Activated T-cell treated with anti-CD3 and anti-CD28 coated beads, Interleukin-2, amount 50 U/mL, for 1 hour (primary cell): ENCODE measurements at regions not wholly inside any gene's neighbourhood (a gene's known extent, or its start where the extent isn't known, plus 50 kb on each side); places are given as distances from the start of the nearest gene placed in this dataset.
"Not testable (repeated sequence)": the region's sequence is repeated elsewhere in the genome, so short reads cannot be mapped to it uniquely, and the experiment has no call there.

ENCODE experiments used
- DNase-seq: peaks from one replicate; pipeline ENCODE4 v3.0.0-alpha.2; 2020

GRCh38 chrX:13419918-13420317, 100.1 kb upstream of the ATXN3L start:
- DNase-seq: no peak

- no peak for DNase-seq
These were observed 99.4 kb upstream of the ATXN3L start for GRCh38 chrX:13419276-13419675.

- DNase-seq: no peak
These were observed 98.6 kb upstream of the ATXN3L start for GRCh38 chrX:13418126-13419097.

GRCh38 chrX:13415509-13415908, 95.7 kb upstream of the ATXN3L start:
- DNase-seq: no peak

- DNase-seq: no peak
These were observed 94.3 kb upstream of the ATXN3L start for GRCh38 chrX:13414006-13414647.

- DNase-seq: no peak
These were observed 92.4 kb upstream of the ATXN3L start for GRCh38 chrX:13412208-13412600.

GRCh38 chrX:13411496-13412207, 91.8 kb upstream of the ATXN3L start:
- no peak for DNase-seq

- DNase-seq: not testable (repeated sequence)
These were observed 88.7 kb upstream of the ATXN3L start for GRCh38 chrX:13408599-13408998.

- not testable (repeated sequence) for DNase-seq
These were observed 84.9 kb upstream of the ATXN3L start for GRCh38 chrX:13404777-13405176.

GRCh38 chrX:13404364-13404763, 84.5 kb upstream of the ATXN3L start:
- DNase-seq: no peak

- DNase-seq: no peak
These were observed 81.9 kb upstream of the ATXN3L start for GRCh38 chrX:13401724-13402123.

GRCh38 chrX:13398839-13399238, 79.0 kb upstream of the ATXN3L start:
- no peak for DNase-seq

- DNase-seq: no peak
These were observed 78.3 kb upstream of the ATXN3L start for GRCh38 chrX:13397878-13398818.

GRCh38 chrX:13396924-13397323, 77.1 kb upstream of the ATXN3L start:
- no peak for DNase-seq

GRCh38 chrX:13389501-13389900, 69.6 kb upstream of the ATXN3L start:
- DNase-seq: no peak

GRCh38 chrX:13387666-13388494, 68.0 kb upstream of the ATXN3L start:
- no peak for DNase-seq

- DNase-seq: no peak
These were observed 66.8 kb upstream of the ATXN3L start for GRCh38 chrX:13386636-13387035.

- DNase-seq: no peak
These were observed 66.2 kb upstream of the ATXN3L start for GRCh38 chrX:13386092-13386491.

- DNase-seq: no peak
These were observed 64.1 kb upstream of the ATXN3L start for GRCh38 chrX:13383907-13384306.

- no peak for DNase-seq
These were observed 61.7 kb upstream of the ATXN3L start for GRCh38 chrX:13381514-13381913.

- no peak for DNase-seq
These were observed 60.4 kb upstream of the ATXN3L start for GRCh38 chrX:13380211-13380610.
